H1 (cell line): ENCODE measurements at regions not wholly inside any gene's neighbourhood (a gene's known extent, or its start where the extent isn't known, plus 50 kb on each side); places are given as distances from the start of the nearest gene placed in this dataset.

ENCODE experiments used
- CHD7 ChIP-seq: fragments of 300-600 bp; sonication (generic); IDR thresholded peaks from 2 replicates; pipeline ENCODE4 v1.7.1; 2012; ENCODE audit warnings: low read length, moderate library complexity, mild to moderate bottlenecking, inconsistent platforms; ENCODE audit not compliant: insufficient replicate concordance

DNA sequence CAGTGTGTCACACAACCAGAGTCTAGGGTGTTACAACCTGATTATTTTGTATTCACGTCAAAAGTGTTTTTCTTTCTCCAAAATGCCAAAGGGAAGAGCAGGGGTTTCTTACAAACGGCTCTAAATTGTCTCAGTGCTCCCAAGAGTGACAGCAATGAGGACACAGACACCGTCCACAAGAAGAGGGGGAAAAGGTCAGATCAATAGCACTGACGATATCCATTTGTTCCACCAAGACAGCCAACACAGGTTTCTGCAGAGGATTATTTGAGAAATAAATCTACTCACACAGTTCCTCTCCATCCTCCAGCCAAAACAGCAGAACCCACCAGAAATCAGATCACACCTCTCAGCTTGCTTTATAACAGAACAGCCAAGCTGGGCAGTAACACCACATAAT lies 193.9 kb downstream of the SEC16B start (continued):
- TF ChIP-seq CHD7: no peak
